22Rv1 (cell line): ENCODE measurements at regions not wholly inside any gene's neighbourhood (a gene's known extent, or its start where the extent isn't known, plus 50 kb on each side); places are given as distances from the start of the nearest gene placed in this dataset.

Experiments
- ZFX ChIP-seq: fragments of 450-650 bp; IDR thresholded peaks from 2 replicates; pipeline ENCODE4 v1.6.1; 2017; ENCODE audit warnings: antibody characterized with exemption, borderline replicate concordance
- TF ChIP-seq, protein P1 (sequence below): fragments of 450-650 bp; IDR thresholded peaks from 2 replicates; pipeline ENCODE4 v1.5.1; 2017; ENCODE audit warnings: mild to moderate bottlenecking

DNA sequence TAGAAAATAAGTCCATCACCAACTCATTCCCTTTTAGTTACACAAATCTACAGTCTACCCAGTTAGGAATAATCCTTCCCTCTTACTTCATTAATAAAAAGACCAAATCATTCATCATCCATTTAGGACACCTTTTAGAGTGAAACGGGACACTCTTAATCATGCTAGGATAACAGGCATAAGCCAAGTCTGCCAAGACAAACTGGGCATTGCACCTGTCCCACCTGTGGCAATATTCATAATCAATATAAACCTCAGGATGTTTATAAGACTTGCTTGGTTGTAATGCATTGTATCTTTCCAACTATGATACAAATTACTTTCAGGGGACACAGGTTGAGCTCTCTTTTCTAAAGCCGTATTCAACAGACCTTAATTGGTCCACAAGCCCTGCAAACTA lies 82.7 kb upstream of the SH3BP4 start:
- TF ChIP-seq, protein P1, sequence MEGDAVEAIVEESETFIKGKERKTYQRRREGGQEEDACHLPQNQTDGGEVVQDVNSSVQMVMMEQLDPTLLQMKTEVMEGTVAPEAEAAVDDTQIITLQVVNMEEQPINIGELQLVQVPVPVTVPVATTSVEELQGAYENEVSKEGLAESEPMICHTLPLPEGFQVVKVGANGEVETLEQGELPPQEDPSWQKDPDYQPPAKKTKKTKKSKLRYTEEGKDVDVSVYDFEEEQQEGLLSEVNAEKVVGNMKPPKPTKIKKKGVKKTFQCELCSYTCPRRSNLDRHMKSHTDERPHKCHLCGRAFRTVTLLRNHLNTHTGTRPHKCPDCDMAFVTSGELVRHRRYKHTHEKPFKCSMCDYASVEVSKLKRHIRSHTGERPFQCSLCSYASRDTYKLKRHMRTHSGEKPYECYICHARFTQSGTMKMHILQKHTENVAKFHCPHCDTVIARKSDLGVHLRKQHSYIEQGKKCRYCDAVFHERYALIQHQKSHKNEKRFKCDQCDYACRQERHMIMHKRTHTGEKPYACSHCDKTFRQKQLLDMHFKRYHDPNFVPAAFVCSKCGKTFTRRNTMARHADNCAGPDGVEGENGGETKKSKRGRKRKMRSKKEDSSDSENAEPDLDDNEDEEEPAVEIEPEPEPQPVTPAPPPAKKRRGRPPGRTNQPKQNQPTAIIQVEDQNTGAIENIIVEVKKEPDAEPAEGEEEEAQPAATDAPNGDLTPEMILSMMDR: no peak
- no peak for TF ChIP-seq ZFX
